ENCODE measurements at regions not wholly inside any gene's neighbourhood (a gene's known extent, or its start where the extent isn't known, plus 50 kb on each side); places are given as distances from the start of the nearest gene placed in this dataset.
A peak's percentile ranks its signal among the peaks of the same experiment; 100 is the strongest.

DNA sequence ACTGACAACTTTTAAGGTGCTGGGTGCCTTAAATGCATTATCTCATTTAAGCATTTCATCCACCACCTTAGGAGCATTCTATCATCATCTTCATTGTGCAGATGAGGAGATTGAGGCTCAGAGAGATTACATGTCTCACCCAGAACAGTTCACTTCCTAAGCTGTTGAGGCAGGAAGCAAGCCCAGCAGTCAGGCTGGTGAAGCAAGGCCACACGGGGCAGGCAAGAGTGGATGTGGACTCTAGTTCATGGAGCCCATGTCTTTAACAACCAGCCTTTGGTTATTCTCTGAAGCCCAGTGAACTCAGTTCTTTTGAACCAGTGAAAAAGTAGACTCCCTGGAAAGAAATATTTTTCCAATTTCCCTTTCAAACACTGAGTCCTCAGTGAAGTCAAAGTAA lies 294.8 kb upstream of the MGAT5 start:
- H3K36me3 ChIP-seq (ENCODE audit: control insufficient read depth, insufficient read depth, low read length), result no peaks in the 10 kb centered on the region
- H3K27ac ChIP-seq (ENCODE audit: low read depth, low read length), result no peak overlapping the region
- peaks cover 17% of the 10 kb centered on the region for H3K27me3 Mint-ChIP-seq (ENCODE audit: insufficient read depth)
- peaks cover 22% of the 10 kb centered on the region for H3K27me3 ChIP-seq (ENCODE audit: control insufficient read depth, insufficient read depth, low read length, poor library complexity, severe bottlenecking)
- no peak overlapping the region for H3K4me3 ChIP-seq (ENCODE audit: low read length)
- H3K9me3 Mint-ChIP-seq, result no peaks in the 10 kb centered on the region
- H3K9ac ChIP-seq (ENCODE audit: extremely low read depth, low read length, poor library complexity, severe bottlenecking), result no peak overlapping the region
- TF ChIP-seq, protein P1, sequence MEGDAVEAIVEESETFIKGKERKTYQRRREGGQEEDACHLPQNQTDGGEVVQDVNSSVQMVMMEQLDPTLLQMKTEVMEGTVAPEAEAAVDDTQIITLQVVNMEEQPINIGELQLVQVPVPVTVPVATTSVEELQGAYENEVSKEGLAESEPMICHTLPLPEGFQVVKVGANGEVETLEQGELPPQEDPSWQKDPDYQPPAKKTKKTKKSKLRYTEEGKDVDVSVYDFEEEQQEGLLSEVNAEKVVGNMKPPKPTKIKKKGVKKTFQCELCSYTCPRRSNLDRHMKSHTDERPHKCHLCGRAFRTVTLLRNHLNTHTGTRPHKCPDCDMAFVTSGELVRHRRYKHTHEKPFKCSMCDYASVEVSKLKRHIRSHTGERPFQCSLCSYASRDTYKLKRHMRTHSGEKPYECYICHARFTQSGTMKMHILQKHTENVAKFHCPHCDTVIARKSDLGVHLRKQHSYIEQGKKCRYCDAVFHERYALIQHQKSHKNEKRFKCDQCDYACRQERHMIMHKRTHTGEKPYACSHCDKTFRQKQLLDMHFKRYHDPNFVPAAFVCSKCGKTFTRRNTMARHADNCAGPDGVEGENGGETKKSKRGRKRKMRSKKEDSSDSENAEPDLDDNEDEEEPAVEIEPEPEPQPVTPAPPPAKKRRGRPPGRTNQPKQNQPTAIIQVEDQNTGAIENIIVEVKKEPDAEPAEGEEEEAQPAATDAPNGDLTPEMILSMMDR (conservative IDR thresholded peaks at IDR 0.05), result peak; percentile 57
- no peaks in the 10 kb centered on the region for H3K4me1 ChIP-seq (ENCODE audit: control insufficient read depth, insufficient read depth, low read length)
- H3K9me3 ChIP-seq (ENCODE audit: control insufficient read depth, low read length), result no peaks in the 10 kb centered on the region
- 75 to 89% methylated on average over 1 of the region's 1 CpG for WGBS, 2 experiments (ENCODE audit: insufficient coverage in 1 of 2, insufficient read length in 1 of 2)
- no peak overlapping the region for H3K27ac Mint-ChIP-seq
- no peaks in the 10 kb centered on the region for H3K36me3 Mint-ChIP-seq (ENCODE audit: low read depth)
- H3K4me1 Mint-ChIP-seq, result no peaks in the 10 kb centered on the region
- peak; percentile 43 for DNase-seq
- no peak overlapping the region for H3K4me3 Mint-ChIP-seq

DNA sequence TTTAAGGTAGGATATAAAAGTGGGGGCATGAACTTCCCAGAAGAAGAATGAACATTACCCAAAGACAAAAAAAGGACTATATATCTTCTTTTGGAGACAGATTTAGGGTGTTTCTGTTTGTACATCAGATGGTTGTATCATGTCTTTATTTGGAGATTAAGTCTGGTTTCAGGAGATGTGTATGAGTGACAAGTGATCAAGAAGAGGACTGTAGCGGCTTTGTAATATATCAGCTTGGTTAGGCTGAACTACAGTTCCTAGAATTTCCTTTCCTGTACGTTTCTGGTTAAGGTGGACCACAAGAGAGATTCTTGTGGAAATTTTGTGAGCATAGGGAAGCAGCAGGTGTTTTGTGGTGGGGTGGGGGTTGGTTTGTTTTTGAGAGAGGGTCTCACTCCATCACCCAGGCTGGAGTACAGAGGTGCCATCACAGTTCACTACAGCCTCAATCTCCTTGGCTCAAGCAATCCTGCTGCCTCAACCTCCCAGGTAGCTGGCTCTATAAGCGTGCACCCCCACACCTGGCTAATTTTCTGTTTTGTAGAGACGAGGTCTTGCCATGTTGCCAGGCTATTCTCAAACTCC lies 287.1 kb upstream of the MGAT5 start:
- TF ChIP-seq, protein P1 (conservative IDR thresholded peaks at IDR 0.05), result no peak
- Mint-ChIP-seq H3K27me3 (ENCODE audit: insufficient read depth) (peaks cover 18% of the 10 kb centered on the region), H3K4me3 (no peak overlapping the region), H3K27ac (no peak overlapping the region), H3K9me3 (no peaks in the 10 kb centered on the region), H3K36me3 (ENCODE audit: low read depth) (no peaks in the 10 kb centered on the region), H3K4me1 (peaks cover 13% of the 10 kb centered on the region)
- H3K27ac ChIP-seq (ENCODE audit: low read depth, low read length), result no peak overlapping the region
- H3K9me3 ChIP-seq (ENCODE audit: control insufficient read depth, low read length), result no peaks in the 10 kb centered on the region
- H3K27me3 ChIP-seq (ENCODE audit: control insufficient read depth, insufficient read depth, low read length, poor library complexity, severe bottlenecking), result peaks cover 24% of the 10 kb centered on the region
- H3K4me1 ChIP-seq (ENCODE audit: control insufficient read depth, insufficient read depth, low read length), result no peaks in the 10 kb centered on the region
- DNase-seq, result no peak
- H3K4me3 ChIP-seq (ENCODE audit: low read length), result no peak overlapping the region
- no peak overlapping the region for H3K9ac ChIP-seq (ENCODE audit: extremely low read depth, low read length, poor library complexity, severe bottlenecking)
- no peaks in the 10 kb centered on the region for H3K36me3 ChIP-seq (ENCODE audit: control insufficient read depth, insufficient read depth, low read length)
- 80 to 93% methylated on average over 3 to 4 of the region's 4 CpGs for WGBS, 2 experiments (ENCODE audit: insufficient coverage in 1 of 2, insufficient read length in 1 of 2)

DNA sequence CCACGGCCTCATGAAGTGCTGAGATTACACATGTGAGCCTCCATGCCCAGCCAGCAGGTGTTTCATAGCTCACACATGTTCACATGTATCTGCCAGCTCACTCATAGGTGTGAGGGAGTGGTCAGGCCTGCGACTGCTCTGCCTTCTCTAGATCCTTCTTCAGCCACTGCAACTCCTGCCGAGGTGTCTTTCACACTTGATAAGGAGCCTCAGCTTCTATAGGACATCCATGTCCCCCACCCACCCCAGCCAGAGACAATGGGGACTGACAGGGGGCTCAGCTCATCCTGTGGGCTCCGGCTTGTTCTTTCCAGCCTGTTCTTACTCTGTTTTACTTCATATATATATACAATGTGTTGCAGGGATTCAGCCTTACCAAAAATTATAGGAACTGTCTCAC lies 286.5 kb upstream of the MGAT5 start:
- TF ChIP-seq, protein P1 (conservative IDR thresholded peaks at IDR 0.05), result no peak
- no peak overlapping the region for H3K4me3 ChIP-seq (ENCODE audit: low read length)
- H3K36me3 Mint-ChIP-seq (ENCODE audit: low read depth), result no peaks in the 10 kb centered on the region
- no peak overlapping the region for H3K4me3 Mint-ChIP-seq
- no peaks in the 10 kb centered on the region for H3K36me3 ChIP-seq (ENCODE audit: control insufficient read depth, insufficient read depth, low read length)
- DNase-seq, result peak; percentile 70
- H3K4me1 ChIP-seq (ENCODE audit: control insufficient read depth, insufficient read depth, low read length), result no peaks in the 10 kb centered on the region
- no peaks in the 10 kb centered on the region for H3K9me3 Mint-ChIP-seq
- H3K27me3 ChIP-seq (ENCODE audit: control insufficient read depth, insufficient read depth, low read length, poor library complexity, severe bottlenecking), result peaks cover 20% of the 10 kb centered on the region
- H3K4me1 Mint-ChIP-seq, result peaks cover 13% of the 10 kb centered on the region
- no peak overlapping the region for H3K9ac ChIP-seq (ENCODE audit: extremely low read depth, low read length, poor library complexity, severe bottlenecking)
- 70 to 92% methylated on average over 1 to 3 of the region's 4 CpGs for WGBS, 2 experiments (ENCODE audit: insufficient coverage in 1 of 2, insufficient read length in 1 of 2)
- H3K27ac Mint-ChIP-seq, result no peak overlapping the region
- peaks cover 13% of the 10 kb centered on the region for H3K27me3 Mint-ChIP-seq (ENCODE audit: insufficient read depth)
- H3K9me3 ChIP-seq (ENCODE audit: control insufficient read depth, low read length), result no peaks in the 10 kb centered on the region
- no peak overlapping the region for H3K27ac ChIP-seq (ENCODE audit: low read depth, low read length)
